ENCODE measurements at regions not wholly inside any gene's neighbourhood (a gene's known extent, or its start where the extent isn't known, plus 50 kb on each side); places are given as distances from the start of the nearest gene placed in this dataset.

DNA sequence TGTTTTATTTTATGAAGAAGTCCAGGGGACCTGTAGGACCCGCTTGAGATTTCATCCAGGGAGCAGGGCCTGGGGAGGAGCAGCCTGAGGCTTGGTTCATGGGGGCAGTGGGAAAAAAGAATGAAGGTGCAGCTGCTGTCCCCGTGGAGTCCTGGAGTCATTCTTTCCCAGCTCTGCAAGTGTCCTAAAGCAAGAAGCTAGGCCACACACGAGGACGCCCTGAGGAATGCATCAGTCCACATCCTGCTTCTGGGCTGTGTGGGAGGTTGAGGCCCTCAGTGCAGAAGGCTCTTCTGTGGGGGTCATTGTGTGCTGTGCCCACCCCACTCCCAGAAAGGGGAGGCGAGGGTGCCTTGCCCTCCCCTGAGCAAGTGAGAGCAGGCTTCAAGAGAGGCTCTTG lies 179.9 kb upstream of the HS6ST1 start:
- Histone ChIP-seq H3K36me3 (ENCODE audit: insufficient read depth) (no peaks in the 10 kb centered on the region), H3K79me2 (ENCODE audit: insufficient read depth, low read depth) (no peaks in the 10 kb centered on the region), H2AFZ (ENCODE audit: low read depth) (no peak overlapping the region), H3K27ac (no peak overlapping the region), H4K20me1 (ENCODE audit: insufficient read depth) (no peaks in the 10 kb centered on the region), H3K9ac (no peak overlapping the region), H3K4me2 (no peak overlapping the region), H3K27me3 (ENCODE audit: insufficient read depth, low read depth) (no peaks in the 10 kb centered on the region), H3K4me1 (ENCODE audit: low read depth, poor library complexity, severe bottlenecking) (no peaks in the 10 kb centered on the region), H3K4me3 (IDR thresholded peaks at IDR 0.05; ENCODE audit: insufficient read depth, low read depth, low read length) (no peak overlapping the region)
- TF ChIP-seq, protein P1, sequence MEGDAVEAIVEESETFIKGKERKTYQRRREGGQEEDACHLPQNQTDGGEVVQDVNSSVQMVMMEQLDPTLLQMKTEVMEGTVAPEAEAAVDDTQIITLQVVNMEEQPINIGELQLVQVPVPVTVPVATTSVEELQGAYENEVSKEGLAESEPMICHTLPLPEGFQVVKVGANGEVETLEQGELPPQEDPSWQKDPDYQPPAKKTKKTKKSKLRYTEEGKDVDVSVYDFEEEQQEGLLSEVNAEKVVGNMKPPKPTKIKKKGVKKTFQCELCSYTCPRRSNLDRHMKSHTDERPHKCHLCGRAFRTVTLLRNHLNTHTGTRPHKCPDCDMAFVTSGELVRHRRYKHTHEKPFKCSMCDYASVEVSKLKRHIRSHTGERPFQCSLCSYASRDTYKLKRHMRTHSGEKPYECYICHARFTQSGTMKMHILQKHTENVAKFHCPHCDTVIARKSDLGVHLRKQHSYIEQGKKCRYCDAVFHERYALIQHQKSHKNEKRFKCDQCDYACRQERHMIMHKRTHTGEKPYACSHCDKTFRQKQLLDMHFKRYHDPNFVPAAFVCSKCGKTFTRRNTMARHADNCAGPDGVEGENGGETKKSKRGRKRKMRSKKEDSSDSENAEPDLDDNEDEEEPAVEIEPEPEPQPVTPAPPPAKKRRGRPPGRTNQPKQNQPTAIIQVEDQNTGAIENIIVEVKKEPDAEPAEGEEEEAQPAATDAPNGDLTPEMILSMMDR (conservative IDR thresholded peaks at IDR 0.05; ENCODE audit: low read depth, low read length): no peak

DNA sequence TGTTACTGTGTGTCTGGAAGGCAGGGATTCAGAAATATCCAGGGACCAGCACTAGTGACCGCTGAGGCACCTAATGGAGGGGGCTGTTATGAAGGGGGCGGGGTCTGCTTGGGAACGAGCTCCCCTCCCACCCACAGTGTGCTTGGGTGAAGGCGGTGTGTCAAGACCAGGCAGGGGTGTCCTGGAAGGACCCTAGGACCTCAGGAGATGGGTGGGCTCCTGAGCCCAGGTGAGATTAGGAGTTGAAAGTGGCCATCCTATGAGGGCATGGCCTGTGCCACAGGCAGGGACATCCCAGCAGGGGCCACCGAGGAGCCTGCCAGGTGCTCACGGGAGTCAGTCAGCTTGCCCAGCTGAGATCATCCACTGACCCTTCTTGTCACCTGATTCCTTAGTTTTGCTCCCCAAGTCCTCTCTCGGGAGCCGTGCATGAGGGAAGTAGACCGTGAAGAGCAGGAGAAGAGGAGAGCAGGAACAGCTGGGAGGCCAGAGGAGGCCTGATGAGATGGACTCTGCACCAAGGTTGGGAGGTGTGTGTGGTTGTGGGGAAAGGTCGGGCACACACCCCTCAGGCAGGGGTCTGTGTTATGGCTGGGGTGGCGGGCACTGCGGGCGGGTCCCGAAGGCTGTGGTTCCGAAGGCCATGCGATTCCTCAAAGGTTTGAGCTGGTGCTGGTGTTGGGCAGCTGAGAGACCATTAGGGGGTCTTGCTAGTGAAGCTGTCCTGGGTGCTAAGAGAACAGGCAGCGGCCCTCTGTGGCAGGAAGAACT lies 180.9 kb upstream of the HS6ST1 start:
- H4K20me1 ChIP-seq (ENCODE audit: insufficient read depth): no peaks in the 10 kb centered on the region
- H3K9ac ChIP-seq: no peak overlapping the region
- H3K36me3 ChIP-seq (ENCODE audit: insufficient read depth): no peaks in the 10 kb centered on the region
- H2AFZ ChIP-seq (ENCODE audit: low read depth): no peak overlapping the region
- no peaks in the 10 kb centered on the region for H3K27me3 ChIP-seq (ENCODE audit: insufficient read depth, low read depth)
- no peak overlapping the region for H3K4me3 ChIP-seq (IDR thresholded peaks at IDR 0.05; ENCODE audit: insufficient read depth, low read depth, low read length)
- no peaks in the 10 kb centered on the region for H3K79me2 ChIP-seq (ENCODE audit: insufficient read depth, low read depth)
- H3K4me1 ChIP-seq (ENCODE audit: low read depth, poor library complexity, severe bottlenecking): no peaks in the 10 kb centered on the region
- TF ChIP-seq, protein P1 (conservative IDR thresholded peaks at IDR 0.05; ENCODE audit: low read depth, low read length): no peak
- no peak overlapping the region for H3K27ac ChIP-seq
- no peak overlapping the region for H3K4me2 ChIP-seq

DNA sequence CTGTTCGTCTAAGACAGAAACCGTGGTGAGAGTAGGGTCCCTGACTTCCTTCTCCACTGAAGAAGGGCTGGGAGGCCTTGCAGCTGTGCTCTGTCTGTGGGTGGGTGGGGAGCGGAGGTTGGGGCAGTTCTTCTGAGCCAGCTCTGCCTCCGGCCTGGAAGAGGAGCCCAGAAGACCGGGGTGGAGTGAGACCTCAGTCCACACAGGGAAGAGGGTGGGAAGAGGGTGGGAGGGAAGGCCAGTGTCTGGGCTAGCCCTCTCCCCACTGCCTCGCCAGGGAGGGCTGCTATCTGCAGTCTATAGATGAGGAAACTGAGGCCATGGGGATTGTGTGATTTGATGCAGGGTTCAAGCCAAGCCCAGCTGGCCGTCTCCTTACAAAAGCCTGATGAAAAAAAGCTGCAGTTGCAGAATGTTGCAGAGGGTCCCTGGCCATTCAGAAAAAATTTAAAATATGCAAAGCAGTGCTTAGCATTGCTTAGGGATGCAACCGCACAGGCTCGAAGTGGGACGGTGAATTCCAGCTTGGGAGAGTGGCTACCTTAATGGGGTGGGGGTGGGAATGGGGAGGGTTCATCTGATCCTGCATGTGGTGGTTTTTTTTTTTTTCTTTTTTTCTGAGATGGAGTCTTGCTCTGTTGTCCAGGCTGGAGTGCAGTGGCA lies 181.6 kb upstream of the HS6ST1 start:
- no peaks in the 10 kb centered on the region for H4K20me1 ChIP-seq (ENCODE audit: insufficient read depth)
- no peaks in the 10 kb centered on the region for H3K4me1 ChIP-seq (ENCODE audit: low read depth, poor library complexity, severe bottlenecking)
- H2AFZ ChIP-seq (ENCODE audit: low read depth): no peak overlapping the region
- no peaks in the 10 kb centered on the region for H3K27me3 ChIP-seq (ENCODE audit: insufficient read depth, low read depth)
- H3K36me3 ChIP-seq (ENCODE audit: insufficient read depth): no peaks in the 10 kb centered on the region
- H3K27ac ChIP-seq: no peak overlapping the region
- no peak overlapping the region for H3K4me3 ChIP-seq (IDR thresholded peaks at IDR 0.05; ENCODE audit: insufficient read depth, low read depth, low read length)
- H3K9ac ChIP-seq: no peak overlapping the region
- no peaks in the 10 kb centered on the region for H3K79me2 ChIP-seq (ENCODE audit: insufficient read depth, low read depth)
- TF ChIP-seq, protein P1 (conservative IDR thresholded peaks at IDR 0.05; ENCODE audit: low read depth, low read length): no peak
- no peak overlapping the region for H3K4me2 ChIP-seq

DNA sequence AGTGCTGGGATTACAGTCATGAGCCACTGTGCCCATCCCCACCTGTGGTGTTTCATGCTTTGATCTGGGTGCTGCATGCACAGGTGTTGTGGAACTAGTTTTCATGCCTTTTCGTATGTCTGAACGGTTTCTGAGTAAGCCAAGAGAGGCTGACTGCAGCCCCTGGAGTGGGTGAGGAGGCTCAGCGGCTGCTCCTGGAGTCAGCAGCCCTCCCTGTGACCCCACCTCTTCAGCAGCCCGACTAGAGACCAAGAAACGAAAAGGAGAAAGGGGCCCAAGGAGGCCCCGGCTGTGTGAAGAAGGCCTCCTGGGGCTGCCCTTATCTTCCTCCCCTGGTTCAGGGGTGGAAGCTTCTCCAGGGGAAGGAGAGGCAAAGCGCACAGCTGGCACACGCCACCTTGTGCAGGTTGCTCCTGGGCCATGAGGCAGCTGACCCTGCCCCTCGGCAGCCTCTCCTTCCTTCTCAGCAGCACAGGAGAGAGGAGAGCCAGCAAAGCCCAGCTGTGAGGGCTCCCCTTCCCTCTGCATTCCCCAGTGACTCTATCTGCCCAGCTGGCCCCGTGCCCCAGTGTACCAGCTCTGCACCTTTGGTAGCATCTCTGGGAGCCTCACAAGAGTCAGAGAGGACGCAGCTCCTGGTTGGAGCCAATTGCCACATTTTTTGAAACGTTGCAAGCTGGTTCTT lies 182.5 kb upstream of the HS6ST1 start:
- TF ChIP-seq, protein P1 (conservative IDR thresholded peaks at IDR 0.05; ENCODE audit: low read depth, low read length): no peak
- H3K9ac ChIP-seq: no peak overlapping the region

More for the DNA sequence above, 182.5 kb upstream of the HS6ST1 start:
- no peaks in the 10 kb centered on the region for H3K79me2 ChIP-seq (ENCODE audit: insufficient read depth, low read depth)
- H3K27ac ChIP-seq: no peak overlapping the region
- H3K36me3 ChIP-seq (ENCODE audit: insufficient read depth): no peaks in the 10 kb centered on the region
- no peaks in the 10 kb centered on the region for H3K27me3 ChIP-seq (ENCODE audit: insufficient read depth, low read depth)
- H2AFZ ChIP-seq (ENCODE audit: low read depth): no peak overlapping the region
- no peaks in the 10 kb centered on the region for H3K4me1 ChIP-seq (ENCODE audit: low read depth, poor library complexity, severe bottlenecking)
- no peak overlapping the region for H3K4me2 ChIP-seq
- H4K20me1 ChIP-seq (ENCODE audit: insufficient read depth): no peaks in the 10 kb centered on the region
- no peak overlapping the region for H3K4me3 ChIP-seq (IDR thresholded peaks at IDR 0.05; ENCODE audit: insufficient read depth, low read depth, low read length)

Measured in KMS-11 (cell line).